ENCODE measurements at regions not wholly inside any gene's neighbourhood (a gene's known extent, or its start where the extent isn't known, plus 50 kb on each side); places are given as distances from the start of the nearest gene placed in this dataset.

GRCh38 chr7:106430103-106430502 lies 145.3 kb upstream of the NAMPT start:
- peaks cover 3% of the 10 kb centered on the region for H3K4me1 Mint-ChIP-seq (ENCODE audit: low read depth)
- no peaks in the 10 kb centered on the region for H3K9me3 Mint-ChIP-seq (ENCODE audit: insufficient read depth)
- H3K36me3 Mint-ChIP-seq (ENCODE audit: low read depth), result no peaks in the 10 kb centered on the region
- CTCF ChIA-PET, result no interaction called here
- ATAC-seq (no peak), DNase-seq (no peak)
- H3K27ac Mint-ChIP-seq, result no peak overlapping the region
- H3K4me3 Mint-ChIP-seq, result no peak overlapping the region
- POLR2A ChIA-PET, result no interaction called here
- H3K27me3 Mint-ChIP-seq (ENCODE audit: low read depth), result peaks cover 3% of the 10 kb centered on the region

GRCh38 chr7:106426803-106427202 lies 142.0 kb upstream of the NAMPT start:
- Mint-ChIP-seq H3K27me3 (ENCODE audit: low read depth) (no peaks in the 10 kb centered on the region), H3K4me3 (no peak overlapping the region), H3K9me3 (ENCODE audit: insufficient read depth) (no peaks in the 10 kb centered on the region), H3K27ac (no peak overlapping the region), H3K36me3 (ENCODE audit: low read depth) (no peaks in the 10 kb centered on the region), H3K4me1 (ENCODE audit: low read depth) (peaks cover 12% of the 10 kb centered on the region)
- CTCF ChIA-PET, result no interaction called here
- DNase-seq (no peak), ATAC-seq (no peak)
- POLR2A ChIA-PET, result no interaction called here

DNA sequence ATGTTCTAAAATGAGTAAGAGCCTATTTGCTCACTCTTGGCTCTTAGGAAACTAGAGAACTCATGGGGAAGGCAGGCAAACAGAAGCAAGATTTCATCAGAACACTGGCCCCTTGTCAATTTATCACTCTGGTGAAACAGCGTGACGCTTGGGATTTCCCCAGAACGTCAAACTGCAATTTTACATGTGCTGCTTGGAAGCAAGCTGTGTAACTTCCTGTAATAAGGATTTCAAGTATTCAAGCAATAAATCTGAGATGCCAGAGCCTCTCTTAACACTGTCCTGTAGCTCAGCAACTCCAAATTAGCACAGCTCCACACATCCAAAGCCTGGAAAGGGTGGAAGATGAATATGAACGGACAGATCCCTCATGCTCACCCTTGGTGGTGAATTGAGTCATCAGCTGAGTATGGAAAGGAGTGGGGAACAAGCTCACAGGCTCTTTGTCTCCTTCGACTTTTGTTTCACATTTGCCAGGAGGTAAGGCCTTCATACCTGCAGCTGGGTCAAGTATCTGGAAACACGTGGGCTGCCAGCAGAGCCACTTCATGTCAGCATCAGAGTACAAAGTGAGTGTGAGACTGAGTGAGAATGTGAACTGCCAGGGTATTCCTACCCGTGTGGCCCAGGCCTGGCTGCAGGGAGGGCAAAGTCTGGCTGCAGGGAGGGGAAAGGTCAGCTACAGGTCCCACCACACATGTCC lies 140.4 kb upstream of the NAMPT start:
- ChIA-PET POLR2A (interaction anchor here (1.5 kb wide), 1 partner anchor 140 kb away, joined by 7 read pairs; the partner anchor contains the start of gene NAMPT), CTCF (interaction anchor here (0.7 to 1.5 kb wide), 2 partner anchors 37 to 415 kb away, joined by 3 to 4 read pairs; no protein-coding TSS in a partner anchor)
- Mint-ChIP-seq H3K27ac (no peak overlapping the region), H3K4me3 (no peak overlapping the region), H3K4me1 (ENCODE audit: low read depth) (peaks cover 12% of the 10 kb centered on the region), H3K27me3 (ENCODE audit: low read depth) (no peaks in the 10 kb centered on the region), H3K9me3 (ENCODE audit: insufficient read depth) (no peaks in the 10 kb centered on the region), H3K36me3 (ENCODE audit: low read depth) (no peaks in the 10 kb centered on the region)
- DNase-seq, result peak; percentile 38
- peak; percentile 61 for ATAC-seq

GRCh38 chr7:106424476-106425016 lies 139.8 kb upstream of the NAMPT start:
- H3K36me3 Mint-ChIP-seq (ENCODE audit: low read depth), result no peaks in the 10 kb centered on the region
- no peak for ATAC-seq
- H3K4me1 Mint-ChIP-seq (ENCODE audit: low read depth), result peaks cover 12% of the 10 kb centered on the region
- CTCF ChIA-PET, result interaction anchor here (1.5 kb wide), 1 partner anchor 38 kb away, joined by 4 read pairs; no protein-coding TSS in a partner anchor
- no peak overlapping the region for H3K4me3 Mint-ChIP-seq
- no peaks in the 10 kb centered on the region for H3K9me3 Mint-ChIP-seq (ENCODE audit: insufficient read depth)
- H3K27ac Mint-ChIP-seq, result no peak overlapping the region
- no peaks in the 10 kb centered on the region for H3K27me3 Mint-ChIP-seq (ENCODE audit: low read depth)
- DNase-seq, result no peak
- POLR2A ChIA-PET, result interaction anchor here (1.5 kb wide), 1 partner anchor 140 kb away, joined by 7 read pairs; the partner anchor contains the start of gene NAMPT

- no peak overlapping the region for H3K27ac Mint-ChIP-seq
- no peaks in the 10 kb centered on the region for H3K9me3 Mint-ChIP-seq (ENCODE audit: insufficient read depth)
- H3K27me3 Mint-ChIP-seq (ENCODE audit: low read depth), result no peaks in the 10 kb centered on the region
- no peak for ATAC-seq
- POLR2A ChIA-PET, result no interaction called here
- no peak overlapping the region for H3K4me3 Mint-ChIP-seq
- no peaks in the 10 kb centered on the region for H3K36me3 Mint-ChIP-seq (ENCODE audit: low read depth)
- no peak for DNase-seq
- peaks cover 12% of the 10 kb centered on the region for H3K4me1 Mint-ChIP-seq (ENCODE audit: low read depth)
- CTCF ChIA-PET, result interaction anchor here (1.5 kb wide), 1 partner anchor 38 kb away, joined by 4 read pairs; no protein-coding TSS in a partner anchor
Measured at GRCh38 chr7:106423821-106424475, 139.2 kb upstream of the NAMPT start.

- H3K4me1 Mint-ChIP-seq (ENCODE audit: low read depth), result peaks cover 12% of the 10 kb centered on the region
- H3K27me3 Mint-ChIP-seq (ENCODE audit: low read depth), result no peaks in the 10 kb centered on the region
- no peak for DNase-seq
- no peak overlapping the region for H3K27ac Mint-ChIP-seq
- CTCF ChIA-PET, result no interaction called here
- no peak overlapping the region for H3K4me3 Mint-ChIP-seq
- H3K36me3 Mint-ChIP-seq (ENCODE audit: low read depth), result no peaks in the 10 kb centered on the region
- H3K9me3 Mint-ChIP-seq (ENCODE audit: insufficient read depth), result no peaks in the 10 kb centered on the region
- no peak for ATAC-seq
- POLR2A ChIA-PET, result no interaction called here
Measured at GRCh38 chr7:106423111-106423510, 138.3 kb upstream of the NAMPT start.

- ChIA-PET POLR2A (no interaction called here), CTCF (interaction anchor here (1.2 kb wide), 1 partner anchor 27 kb away, joined by 3 read pairs; no protein-coding TSS in a partner anchor)
- Mint-ChIP-seq H3K4me3 (no peak overlapping the region), H3K9me3 (ENCODE audit: insufficient read depth) (peaks cover 5% of the 10 kb centered on the region), H3K27me3 (ENCODE audit: low read depth) (no peaks in the 10 kb centered on the region), H3K4me1 (ENCODE audit: low read depth) (peaks cover 12% of the 10 kb centered on the region), H3K27ac (no peak overlapping the region), H3K36me3 (ENCODE audit: low read depth) (no peaks in the 10 kb centered on the region)
- no peak for ATAC-seq
- DNase-seq, result no peak
Measured at GRCh38 chr7:106421181-106421762, 136.5 kb upstream of the NAMPT start.

- Mint-ChIP-seq H3K36me3 (ENCODE audit: low read depth) (no peaks in the 10 kb centered on the region), H3K4me3 (no peak overlapping the region), H3K9me3 (ENCODE audit: insufficient read depth) (peaks cover 7% of the 10 kb centered on the region), H3K4me1 (ENCODE audit: low read depth) (peaks cover 12% of the 10 kb centered on the region), H3K27ac (no peak overlapping the region), H3K27me3 (ENCODE audit: low read depth) (no peaks in the 10 kb centered on the region)
- DNase-seq (no peak), ATAC-seq (no peak)
- ChIA-PET CTCF (interaction anchor here (1.2 kb wide), 1 partner anchor 27 kb away, joined by 3 read pairs; no protein-coding TSS in a partner anchor), POLR2A (interaction anchor here (1.2 kb wide), 1 partner anchor 136 kb away, joined by 3 read pairs; the partner anchor contains the start of gene NAMPT)
Measured at GRCh38 chr7:106420736-106421135, 136.0 kb upstream of the NAMPT start.

DNA sequence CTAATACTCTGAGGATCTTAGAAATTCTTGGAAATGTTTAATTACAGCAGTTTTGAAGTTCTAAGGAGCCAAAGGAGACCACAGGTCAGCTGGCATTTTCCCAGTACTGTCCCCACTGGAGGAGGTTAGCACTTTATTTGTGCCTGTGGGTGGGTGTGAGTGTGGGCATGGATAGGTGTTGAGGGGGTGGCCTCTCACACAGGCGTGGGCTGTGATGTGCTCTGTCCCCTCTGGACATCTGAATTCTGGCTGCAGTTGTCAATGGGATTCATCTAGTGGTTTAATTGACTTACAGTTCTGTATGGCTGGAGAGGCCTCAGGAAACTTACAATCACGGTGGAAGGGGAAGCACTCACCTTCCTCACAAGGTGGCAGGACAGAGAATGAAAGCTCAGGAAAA lies 135.4 kb upstream of the NAMPT start:
- Mint-ChIP-seq H3K27me3 (ENCODE audit: low read depth) (no peaks in the 10 kb centered on the region), H3K4me1 (ENCODE audit: low read depth) (peaks cover 10% of the 10 kb centered on the region), H3K9me3 (ENCODE audit: insufficient read depth) (peaks cover 10% of the 10 kb centered on the region), H3K4me3 (no peak overlapping the region), H3K36me3 (ENCODE audit: low read depth) (no peaks in the 10 kb centered on the region), H3K27ac (no peak overlapping the region)
- ATAC-seq (no peak), DNase-seq (no peak)
- ChIA-PET POLR2A (interaction anchor here (1.2 kb wide), 1 partner anchor 135 kb away, joined by 3 read pairs; the partner anchor contains the start of gene NAMPT), CTCF (interaction anchor here (1.2 kb wide), 1 partner anchor 28 kb away, joined by 3 read pairs; no protein-coding TSS in a partner anchor)

DNA sequence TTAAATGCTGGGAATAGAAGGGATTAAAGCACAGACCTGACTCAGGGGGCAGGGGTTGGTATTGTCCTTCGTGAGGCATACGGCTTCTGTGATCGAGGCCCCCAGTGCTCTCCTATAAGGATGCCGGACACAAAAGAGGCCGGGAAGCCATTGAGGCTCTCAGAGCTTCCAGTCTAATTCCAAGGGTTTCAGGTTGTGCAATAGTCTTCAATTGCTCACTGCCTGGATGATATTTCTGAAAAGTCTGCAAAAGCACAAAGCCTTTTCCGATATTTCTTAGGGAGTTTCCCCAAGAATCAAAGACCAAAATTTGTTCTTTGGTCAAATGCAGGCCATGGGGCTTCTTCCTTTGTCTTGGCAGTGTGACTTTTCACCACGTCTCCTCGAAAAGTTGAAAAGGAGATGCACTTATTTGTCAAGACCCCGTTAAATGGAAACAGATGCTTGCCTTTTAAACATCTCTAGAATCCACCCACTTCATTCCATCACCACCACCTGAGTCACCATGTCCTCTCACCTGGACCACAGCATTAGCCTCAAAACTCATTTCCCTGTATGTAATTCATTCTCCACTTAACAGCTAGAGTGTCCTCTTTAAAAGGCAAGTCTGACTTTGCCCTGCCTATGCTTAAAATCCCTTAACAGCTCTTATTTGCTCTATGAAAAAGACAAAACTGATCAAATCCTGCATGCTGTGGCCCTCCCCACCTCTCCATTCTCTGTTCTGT lies 134.8 kb upstream of the NAMPT start:
- no peak overlapping the region for H3K27ac Mint-ChIP-seq
- H3K4me3 Mint-ChIP-seq, result no peak overlapping the region
- no peak for ATAC-seq
- H3K4me1 Mint-ChIP-seq (ENCODE audit: low read depth), result peaks cover 4% of the 10 kb centered on the region
- no peaks in the 10 kb centered on the region for H3K27me3 Mint-ChIP-seq (ENCODE audit: low read depth)
- ChIA-PET POLR2A (interaction anchor here (1.2 kb wide), 1 partner anchor 135 kb away, joined by 3 read pairs; the partner anchor contains the start of gene NAMPT), CTCF (no interaction called here)
- no peak for DNase-seq
- peaks cover 12% of the 10 kb centered on the region for H3K9me3 Mint-ChIP-seq (ENCODE audit: insufficient read depth)
- H3K36me3 Mint-ChIP-seq (ENCODE audit: low read depth), result no peaks in the 10 kb centered on the region

GRCh38 chr7:106418526-106418925 lies 133.7 kb upstream of the NAMPT start:
- no peaks in the 10 kb centered on the region for H3K36me3 Mint-ChIP-seq (ENCODE audit: low read depth)
- DNase-seq, result no peak
- H3K27ac Mint-ChIP-seq, result no peak overlapping the region
- ATAC-seq, result no peak
- no peaks in the 10 kb centered on the region for H3K4me1 Mint-ChIP-seq (ENCODE audit: low read depth)
- no peak overlapping the region for H3K4me3 Mint-ChIP-seq
- peaks cover 12% of the 10 kb centered on the region for H3K9me3 Mint-ChIP-seq (ENCODE audit: insufficient read depth)
- POLR2A ChIA-PET, result interaction anchor here (0.7 kb wide), 1 partner anchor 575 kb away, joined by 3 read pairs; no protein-coding TSS in a partner anchor
- H3K27me3 Mint-ChIP-seq (ENCODE audit: low read depth), result no peaks in the 10 kb centered on the region
- CTCF ChIA-PET, result no interaction called here
